ENCODE measurements at regions not wholly inside any gene's neighbourhood (a gene's known extent, or its start where the extent isn't known, plus 50 kb on each side); places are given as distances from the start of the nearest gene placed in this dataset.

DNA sequence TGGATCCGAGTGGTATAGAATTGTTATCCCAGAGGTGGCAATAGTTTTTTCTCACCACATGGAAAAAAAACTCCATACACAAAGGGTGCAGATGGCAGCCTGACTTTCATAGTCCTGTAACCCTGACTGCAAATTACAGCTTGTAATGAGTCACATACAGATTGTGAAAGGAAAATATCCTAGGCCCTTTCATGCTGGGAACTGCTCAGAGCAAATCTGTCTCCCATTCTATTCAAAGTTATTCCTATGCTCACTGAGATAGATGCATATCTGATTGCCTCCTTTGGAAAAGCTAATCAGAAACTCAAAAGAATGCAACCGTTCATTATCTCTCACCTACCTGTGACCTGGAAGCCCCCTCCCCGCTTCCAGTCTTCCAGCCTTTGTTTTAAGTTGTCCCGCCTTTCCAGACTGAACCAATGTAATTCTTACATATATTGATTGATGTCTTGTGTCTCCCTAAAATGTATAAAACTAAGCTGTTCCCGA is 108.7 kb upstream of the MAP3K4 start:
- TF ChIP-seq, protein P1, sequence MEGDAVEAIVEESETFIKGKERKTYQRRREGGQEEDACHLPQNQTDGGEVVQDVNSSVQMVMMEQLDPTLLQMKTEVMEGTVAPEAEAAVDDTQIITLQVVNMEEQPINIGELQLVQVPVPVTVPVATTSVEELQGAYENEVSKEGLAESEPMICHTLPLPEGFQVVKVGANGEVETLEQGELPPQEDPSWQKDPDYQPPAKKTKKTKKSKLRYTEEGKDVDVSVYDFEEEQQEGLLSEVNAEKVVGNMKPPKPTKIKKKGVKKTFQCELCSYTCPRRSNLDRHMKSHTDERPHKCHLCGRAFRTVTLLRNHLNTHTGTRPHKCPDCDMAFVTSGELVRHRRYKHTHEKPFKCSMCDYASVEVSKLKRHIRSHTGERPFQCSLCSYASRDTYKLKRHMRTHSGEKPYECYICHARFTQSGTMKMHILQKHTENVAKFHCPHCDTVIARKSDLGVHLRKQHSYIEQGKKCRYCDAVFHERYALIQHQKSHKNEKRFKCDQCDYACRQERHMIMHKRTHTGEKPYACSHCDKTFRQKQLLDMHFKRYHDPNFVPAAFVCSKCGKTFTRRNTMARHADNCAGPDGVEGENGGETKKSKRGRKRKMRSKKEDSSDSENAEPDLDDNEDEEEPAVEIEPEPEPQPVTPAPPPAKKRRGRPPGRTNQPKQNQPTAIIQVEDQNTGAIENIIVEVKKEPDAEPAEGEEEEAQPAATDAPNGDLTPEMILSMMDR (IDR thresholded peaks at IDR 0.05) = no peak
- TF ChIP-seq EP300 (IDR thresholded peaks at IDR 0.05) = no peak

Measured in suprapubic skin (tissue), 3 donors.